OCI-LY3 (cell line): ENCODE measurements at regions not wholly inside any gene's neighbourhood (a gene's known extent, or its start where the extent isn't known, plus 50 kb on each side); places are given as distances from the start of the nearest gene placed in this dataset.

Experiments used
- EZH2phosphoT487 ChIP-seq: fragments of 200-600 bp; shearing (Covaris generic); IDR thresholded peaks from 2 replicates; pipeline ENCODE4 v1.6.1; 2018; ENCODE audit warnings: antibody characterized with exemption, mixed run types, low read depth
- TF ChIP-seq, protein P1 (sequence below): fragments of 200-600, 300-600 bp; sonication (generic); IDR thresholded peaks from 2 replicates; pipeline ENCODE4 v1.5.1; 2014; ENCODE audit warnings: antibody characterized with exemption, low read length, low read depth

GRCh38 chr10:61835069-61835945 is 66.2 kb upstream of the ARID5B start:
- TF ChIP-seq, protein P1, sequence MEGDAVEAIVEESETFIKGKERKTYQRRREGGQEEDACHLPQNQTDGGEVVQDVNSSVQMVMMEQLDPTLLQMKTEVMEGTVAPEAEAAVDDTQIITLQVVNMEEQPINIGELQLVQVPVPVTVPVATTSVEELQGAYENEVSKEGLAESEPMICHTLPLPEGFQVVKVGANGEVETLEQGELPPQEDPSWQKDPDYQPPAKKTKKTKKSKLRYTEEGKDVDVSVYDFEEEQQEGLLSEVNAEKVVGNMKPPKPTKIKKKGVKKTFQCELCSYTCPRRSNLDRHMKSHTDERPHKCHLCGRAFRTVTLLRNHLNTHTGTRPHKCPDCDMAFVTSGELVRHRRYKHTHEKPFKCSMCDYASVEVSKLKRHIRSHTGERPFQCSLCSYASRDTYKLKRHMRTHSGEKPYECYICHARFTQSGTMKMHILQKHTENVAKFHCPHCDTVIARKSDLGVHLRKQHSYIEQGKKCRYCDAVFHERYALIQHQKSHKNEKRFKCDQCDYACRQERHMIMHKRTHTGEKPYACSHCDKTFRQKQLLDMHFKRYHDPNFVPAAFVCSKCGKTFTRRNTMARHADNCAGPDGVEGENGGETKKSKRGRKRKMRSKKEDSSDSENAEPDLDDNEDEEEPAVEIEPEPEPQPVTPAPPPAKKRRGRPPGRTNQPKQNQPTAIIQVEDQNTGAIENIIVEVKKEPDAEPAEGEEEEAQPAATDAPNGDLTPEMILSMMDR, result peak; percentile 37
- TF ChIP-seq EZH2phosphoT487, result no peak
